Myocyte (in vitro differentiated cells): ENCODE measurements at regions not wholly inside any gene's neighbourhood (a gene's known extent, or its start where the extent isn't known, plus 50 kb on each side); places are given as distances from the start of the nearest gene placed in this dataset.

Experiments used
- DNase-seq: peaks from one replicate; pipeline ENCODE4 v3.0.0-alpha.2; 2012; ENCODE audit warnings: low read depth

GRCh38 chrX:39585808-39586207 lies 511.9 kb downstream of the BCOR start:
- no peak for DNase-seq

DNA sequence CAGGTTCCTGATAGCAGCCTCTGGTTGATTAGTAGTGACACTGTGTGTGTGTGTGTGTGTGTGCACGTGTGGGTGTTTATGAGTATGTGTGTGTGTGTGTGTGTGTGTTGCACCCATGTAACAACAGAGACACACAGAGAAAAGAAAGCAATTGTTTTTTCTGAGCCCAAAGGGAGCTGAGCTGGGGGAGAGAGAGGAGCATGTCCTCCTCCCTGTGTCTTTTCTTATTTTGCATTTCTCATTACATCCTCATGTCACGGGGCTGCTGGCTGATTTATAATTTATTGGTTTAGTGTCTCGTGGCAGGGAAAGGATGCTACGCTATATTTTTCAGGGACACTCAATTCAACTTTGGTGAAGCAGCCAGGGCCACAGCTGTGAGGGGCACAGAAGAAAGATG lies 511.4 kb downstream of the BCOR start:
- DNase-seq: no peak

GRCh38 chrX:39591099-39591498 lies 506.7 kb downstream of the BCOR start:
- no peak for DNase-seq

DNA sequence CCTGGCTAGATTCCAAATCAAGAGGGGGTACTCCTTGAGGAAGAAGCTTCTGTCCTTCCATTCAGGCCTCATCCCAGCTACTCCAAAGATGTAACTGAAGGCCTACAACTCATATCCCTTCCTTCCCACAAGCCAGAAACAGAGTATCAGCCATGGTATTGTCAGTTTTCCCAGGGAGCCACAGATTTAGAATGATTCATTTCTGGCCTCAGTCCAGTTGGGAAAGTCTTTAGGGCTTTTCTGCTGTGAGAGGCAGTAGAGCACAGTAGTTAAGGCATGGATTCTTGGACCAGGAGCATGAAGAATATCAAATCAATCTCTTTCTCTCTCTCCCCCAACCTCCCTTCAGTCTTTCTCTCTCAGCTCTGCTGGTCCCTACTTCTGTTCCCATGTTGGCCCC lies 505.0 kb downstream of the BCOR start:
- peak; percentile 43 for DNase-seq

GRCh38 chrX:39595977-39596376 lies 501.8 kb downstream of the BCOR start:
- no peak for DNase-seq

- DNase-seq: no peak
Observed at GRCh38 chrX:39596437-39596836, 501.3 kb downstream of the BCOR start.

DNA sequence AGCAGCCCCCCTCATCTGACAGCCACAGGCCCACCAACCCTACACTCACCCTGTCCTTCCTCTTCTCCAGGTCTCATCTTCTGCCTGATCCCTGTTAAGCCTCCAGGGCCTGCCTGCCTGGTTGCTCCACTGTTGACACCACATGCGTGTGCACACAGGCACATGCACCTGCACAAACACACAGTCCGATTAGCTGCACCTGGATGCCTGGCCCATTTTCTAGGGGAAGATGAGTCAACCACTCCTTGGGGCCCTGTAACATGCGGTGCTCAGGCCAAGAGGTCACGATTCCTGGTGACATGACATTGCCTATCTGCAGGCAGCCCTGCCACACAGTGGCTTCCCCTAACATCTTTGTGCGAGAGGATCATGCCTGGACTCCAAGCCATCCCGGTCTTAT lies 498.4 kb downstream of the BCOR start:
- DNase-seq: no peak

DNA sequence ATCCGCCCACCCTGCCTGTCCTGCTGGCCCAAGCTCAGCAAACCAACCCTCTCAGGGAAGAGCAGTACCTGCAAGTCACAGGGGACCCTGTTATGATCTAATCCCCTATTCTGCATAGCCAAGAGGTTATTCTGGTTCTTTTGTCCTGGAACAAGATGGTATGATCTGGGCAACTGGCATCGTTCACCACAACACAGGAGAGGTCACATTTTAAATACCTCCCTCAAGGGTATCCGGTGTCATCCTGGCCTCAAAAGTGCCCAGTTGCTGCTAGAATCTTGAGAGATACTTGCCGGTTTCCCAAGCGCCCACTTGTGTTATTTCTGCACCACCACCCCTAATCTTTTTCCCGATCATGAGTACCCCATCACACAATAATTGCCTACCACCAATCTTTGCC lies 497.5 kb downstream of the BCOR start:
- peak; percentile 51 for DNase-seq

- DNase-seq: no peak
Observed at GRCh38 chrX:39601231-39602177, 496.3 kb downstream of the BCOR start.

GRCh38 chrX:39602195-39602594 lies 495.6 kb downstream of the BCOR start:
- no peak for DNase-seq

GRCh38 chrX:39603230-39603629 lies 494.5 kb downstream of the BCOR start:
- no peak for DNase-seq

DNA sequence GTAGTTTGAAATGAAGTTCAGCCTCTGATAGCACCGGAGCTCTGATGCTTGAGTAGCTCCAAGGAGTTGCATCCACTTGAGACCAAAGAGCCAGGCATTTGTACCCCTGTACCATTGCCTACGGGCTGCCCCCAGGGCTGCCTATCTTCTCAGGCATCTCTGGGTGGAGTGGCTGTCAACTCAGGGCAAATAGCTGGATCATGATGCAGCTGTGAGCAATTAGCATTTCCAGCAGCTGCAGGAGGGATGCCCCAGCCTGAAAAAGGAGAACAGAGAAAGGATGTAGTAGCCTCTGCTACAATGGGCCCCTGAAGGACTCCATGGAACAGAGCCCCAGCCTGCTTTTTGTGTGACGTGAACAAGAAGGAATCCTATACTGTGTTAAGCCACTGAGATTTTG lies 492.6 kb downstream of the BCOR start:
- peak; percentile 42 for DNase-seq

DNA sequence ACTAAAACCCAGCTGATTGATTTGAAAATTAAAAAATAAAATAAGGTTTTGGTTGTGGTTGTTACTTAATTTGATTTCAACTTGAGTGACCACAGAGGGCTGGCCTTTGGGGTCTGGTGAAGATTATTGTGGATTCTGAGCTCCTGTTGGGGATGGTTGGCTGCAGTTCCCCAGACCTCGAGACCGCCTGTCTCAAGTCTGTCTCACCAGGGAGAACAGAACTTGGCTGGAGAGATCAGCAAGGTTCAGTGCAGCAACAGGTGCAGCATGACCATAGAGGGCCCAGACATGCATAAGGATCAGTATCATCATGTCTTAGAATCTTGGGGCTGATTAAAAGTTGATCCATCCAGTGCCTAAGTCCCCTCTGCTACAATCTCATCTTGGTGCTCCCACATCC lies 491.9 kb downstream of the BCOR start:
- DNase-seq: peak; percentile 53

DNA sequence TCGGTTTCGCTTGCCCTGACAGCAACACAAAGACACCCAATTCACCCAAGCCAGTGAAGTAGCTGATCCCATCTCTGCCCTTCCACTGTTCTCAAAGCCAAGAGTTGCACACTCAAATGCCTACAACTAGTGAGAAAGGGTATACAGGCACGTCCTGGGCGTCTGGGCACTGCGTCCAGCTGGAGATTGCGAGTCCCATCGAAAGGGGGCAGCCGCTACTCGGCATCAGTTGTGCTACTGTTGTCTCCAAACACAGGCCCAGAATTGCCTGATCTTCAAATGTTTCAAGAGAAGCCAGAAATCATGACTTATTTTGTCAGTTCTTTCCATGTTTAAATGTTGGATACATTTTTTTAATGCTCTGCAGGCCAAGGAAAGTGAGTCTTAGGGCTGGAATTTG lies 487.8 kb downstream of the BCOR start:
- DNase-seq: no peak

DNA sequence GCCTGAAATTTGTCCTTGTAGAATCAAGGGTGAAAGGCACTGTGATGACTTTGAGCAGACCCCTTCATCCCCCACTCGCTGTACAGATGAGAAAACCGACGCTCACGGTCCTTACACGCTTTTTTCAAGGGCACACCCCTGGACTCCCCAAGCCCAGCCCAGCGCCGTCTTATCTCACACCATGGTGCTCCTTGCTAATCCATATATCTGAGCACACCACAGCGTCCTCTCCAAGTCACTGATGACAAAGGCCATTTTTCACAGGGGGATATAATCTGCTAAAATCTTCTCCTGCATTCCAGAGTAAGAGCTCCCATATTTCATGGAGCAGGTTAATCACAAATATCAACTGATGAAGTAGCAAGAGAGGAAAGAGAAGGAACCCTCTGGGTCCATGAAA lies 486.3 kb downstream of the BCOR start:
- no peak for DNase-seq

GRCh38 chrX:39613482-39613995 lies 484.2 kb downstream of the BCOR start:
- peak; percentile 32 for DNase-seq

- no peak for DNase-seq
Observed at GRCh38 chrX:39613997-39614679, 483.6 kb downstream of the BCOR start.

GRCh38 chrX:39614680-39614998 lies 483.1 kb downstream of the BCOR start:
- no peak for DNase-seq

GRCh38 chrX:39616098-39616729 lies 481.5 kb downstream of the BCOR start:
- DNase-seq: no peak

DNA sequence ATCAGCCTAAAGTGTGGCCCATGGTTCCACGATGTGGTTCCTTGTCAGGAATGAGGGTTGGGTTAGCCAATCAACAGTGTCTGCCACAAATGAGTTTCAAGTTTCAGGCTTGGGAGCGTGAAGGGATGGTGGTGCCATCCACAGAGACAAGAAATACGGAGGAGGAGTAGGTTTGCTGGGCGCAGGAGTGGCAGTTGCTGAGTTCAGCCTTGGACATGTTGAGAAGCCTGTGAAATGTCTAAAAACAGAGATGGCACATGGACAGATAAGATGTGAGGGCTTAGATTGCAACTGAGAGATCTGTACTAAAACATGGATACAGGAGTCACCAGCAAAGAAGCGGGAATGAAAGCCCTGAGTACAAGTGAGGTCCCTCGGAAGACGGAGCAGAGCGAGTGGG lies 481.0 kb downstream of the BCOR start:
- DNase-seq: no peak

- no peak for DNase-seq
Observed at GRCh38 chrX:39618178-39618577, 479.6 kb downstream of the BCOR start.
